ENCODE measurements at regions not wholly inside any gene's neighbourhood (a gene's known extent, or its start where the extent isn't known, plus 50 kb on each side); places are given as distances from the start of the nearest gene placed in this dataset.

GRCh38 chr2:222372993-222373392 lies 51.4 kb upstream of the SGPP2 start:
- H3K27me3 ChIP-seq (replicated peaks in 1 of 7), result peaks cover 0 to 9% (median 0%) of the 10 kb centered on the region in 7 donors
- H3K27ac ChIP-seq, result no peak overlapping the region
- H3K4me1 ChIP-seq, result no peaks in the 10 kb centered on the region
- no peak overlapping the region for H3K4me3 ChIP-seq
- TF ChIP-seq CTCF (IDR thresholded peaks at IDR 0.05 in 8 of 11, conservative IDR thresholded peaks at IDR 0.05 in 3 of 11) (no peak), POLR2AphosphoS5 (IDR thresholded peaks at IDR 0.05) (no peak), POLR2A (IDR thresholded peaks at IDR 0.05) (no peak)
- peaks cover 0 to 40% (median 18%) of the 10 kb centered on the region in 8 donors for H3K9me3 ChIP-seq
- DNase-seq, result no peak
- WGBS, 5 donors, result 83 to 87% (median 86%) methylated on average over 3 of the region's 3 CpGs
- intact Hi-C loops (cut with DNase I; ENCODE audit: low total_unique reads), result no loop called here
- H3K36me3 ChIP-seq, result no peaks in the 10 kb centered on the region

All from spleen (tissue), 11 donors.